HepG2 (cell line): ENCODE measurements at regions not wholly inside any gene's neighbourhood (a gene's known extent, or its start where the extent isn't known, plus 50 kb on each side); places are given as distances from the start of the nearest gene placed in this dataset.

Experiments
- ATAC-seq: fragments of 200-7000 bp; cut with Tn5 transposase; 3 replicates; pipeline ENCODE4 v1.9.1; 2020; ENCODE audit warnings: mild to moderate bottlenecking, moderate library complexity
- BruUV-seq: library from RNA; stranded (reverse); fragments of 400-500 nt; replicated peaks from 2 replicates; lab custom pipeline; 2021; lab: Mats Ljungman, UMichigan
- CTCF ChIA-PET: fragments of 300-600 bp; formaldehyde crosslinking; extraction: SDS; loops from one replicate; lab custom pipeline; 2021; ENCODE audit warnings: low total read pairs, inconsistent platforms, low intra/inter-chr PET ratio; lab: Yijun Ruan, JAX
- POLR2A ChIA-PET: fragments of 350-600 bp; sonication (Branson Sonifier 250); formaldehyde crosslinking; loops from one replicate; lab custom pipeline; 2020; ENCODE audit warnings: antibody characterized with exemption, inconsistent platforms; lab: Yijun Ruan, JAX
- DNase-seq: peaks from one replicate; pipeline ENCODE4 v3.0.0-alpha.2; 2015; ENCODE audit warnings: low spot score
- FAIRE-seq: peaks from 3 replicates; lab custom pipeline; 2011; peaks lifted over from hg19 to GRCh38; lab: Jason Lieb, UNC
- H2AFZ ChIP-seq: one replicate; pipeline ENCODE4 v1.6.1; 2011; ENCODE audit warnings: low read length, inconsistent platforms
- H3K27ac ChIP-seq: fragments of 300-600 bp; 3 replicates; pipeline ENCODE4 v1.8.0; 2011; ENCODE audit warnings: mixed run types, mild to moderate bottlenecking, mixed read lengths, low read length, inconsistent platforms; ENCODE audit not compliant: insufficient read depth; ENCODE audit errors: extremely low read length
- H3K27me3 ChIP-seq, 2 experiments: fragments of 200-600 bp in 1 of 2; 2 replicates in 1 of 2; 3 replicates in 1 of 2; pipeline versions ENCODE4 v1.6.0 to v1.8.0; 2011; ENCODE audit warnings: low read length in 2 of 2, mild to moderate bottlenecking in 2 of 2, moderate library complexity in 2 of 2, inconsistent platforms in 1 of 2; ENCODE audit not compliant: insufficient read depth in 2 of 2, control insufficient read depth in 1 of 2
- H3K36me3 ChIP-seq, 2 experiments: fragments of 200-600 bp in 1 of 2; replicated peaks in 1 of 2; 2 replicates in 1 of 2; 3 replicates in 1 of 2; pipeline versions ENCODE4 v1.5.1 to v1.8.0; 2011; ENCODE audit warnings: low read length in 2 of 2, inconsistent platforms in 1 of 2; ENCODE audit not compliant: insufficient read depth in 2 of 2, control insufficient read depth in 1 of 2
- H3K4me1 ChIP-seq: 2 replicates; pipeline ENCODE4 v1.5.1; 2012; ENCODE audit warnings: low read length, inconsistent platforms; ENCODE audit not compliant: insufficient read depth
- H3K4me2 ChIP-seq: 2 replicates; pipeline ENCODE4 v1.6.0; 2011; ENCODE audit warnings: low read depth, low read length, inconsistent platforms
- H3K4me3 ChIP-seq, 3 experiments: fragments of 200-600 bp in 1 of 3; sonication (generic), shearing (Covaris generic) in 1 of 3; replicated peaks in 1 of 3; 2 replicates each; pipeline ENCODE4 v1.5.1; 2011 to 2016; ENCODE audit warnings: low read length in 3 of 3, inconsistent platforms in 2 of 3, low read depth in 2 of 3, mild to moderate bottlenecking in 2 of 3, control low read depth in 1 of 3, mixed read lengths in 1 of 3; ENCODE audit not compliant: insufficient read depth in 1 of 3
- H3K79me2 ChIP-seq: one replicate; pipeline ENCODE4 v1.6.1; 2011; ENCODE audit warnings: low read length, inconsistent platforms; ENCODE audit not compliant: insufficient read depth
- H3K9ac ChIP-seq: 2 replicates; pipeline ENCODE4 v1.6.0; 2011; ENCODE audit warnings: mild to moderate bottlenecking, low read depth, low read length, inconsistent platforms; ENCODE audit not compliant: insufficient read depth
- H3K9me3 ChIP-seq: 2 replicates; pipeline ENCODE4 v1.5.1; 2012; ENCODE audit warnings: mild to moderate bottlenecking, low read length
- H4K20me1 ChIP-seq: 2 replicates; pipeline ENCODE4 v1.6.0; 2011; ENCODE audit warnings: inconsistent platforms, mild to moderate bottlenecking, low read length, moderate library complexity; ENCODE audit not compliant: insufficient read depth
- AGO2 ChIP-seq: fragments of 200-400 bp; formaldehyde crosslinking; optimal IDR thresholded peaks from 2 replicates; pipeline ENCODE3; 2017; ENCODE audit warnings: mild to moderate bottlenecking, low read depth, low read length, moderate library complexity
- BCL6 ChIP-seq: IDR thresholded peaks from 2 replicates; pipeline ENCODE4 v1.6.1; 2016; ENCODE audit warnings: missing genetic modification reagents, missing compliant biosample characterization
- DDIT3 ChIP-seq: sonication (generic); formaldehyde crosslinking; IDR thresholded peaks from 2 replicates; pipeline ENCODE4 v1.4.0; 2020; ENCODE audit warnings: mild to moderate bottlenecking, missing genetic modification reagents
- E2F1 ChIP-seq: sonication (generic); formaldehyde crosslinking; IDR thresholded peaks from 2 replicates; pipeline ENCODE4 v1.5.0; 2020; ENCODE audit warnings: missing genetic modification reagents
- FOXO1 ChIP-seq: sonication (generic); formaldehyde crosslinking; IDR thresholded peaks from 2 replicates; pipeline ENCODE4 v1.4.0; 2020; ENCODE audit warnings: missing genetic modification reagents
- GLI4 ChIP-seq: sonication (generic); formaldehyde crosslinking; IDR thresholded peaks from 2 replicates; pipeline ENCODE4 v1.5.1; 2020; ENCODE audit warnings: missing genetic modification reagents, mild to moderate bottlenecking, moderate library complexity, borderline replicate concordance
- MEIS1 ChIP-seq: sonication (generic); formaldehyde crosslinking; IDR thresholded peaks from 2 replicates; pipeline ENCODE4 v1.9.0; 2021; ENCODE audit warnings: mild to moderate bottlenecking, missing genetic modification reagents, moderate library complexity, borderline replicate concordance
- MYPOP ChIP-seq: sonication (generic); formaldehyde crosslinking; IDR thresholded peaks from 2 replicates; pipeline ENCODE4 v1.8.1; 2023; ENCODE audit warnings: mild to moderate bottlenecking, moderate library complexity, missing genetic modification reagents
- SIN3A ChIP-seq: IDR thresholded peaks from 2 replicates; pipeline ENCODE4 v1.6.1; 2011; ENCODE audit warnings: low read depth, mild to moderate bottlenecking, control low read depth, low read length, borderline replicate concordance
- SIX4 ChIP-seq: sonication (generic); formaldehyde crosslinking; IDR thresholded peaks from 2 replicates; pipeline ENCODE4 v1.4.0; 2020; ENCODE audit warnings: missing genetic modification reagents
- STAG1 ChIP-seq: sonication (generic); formaldehyde crosslinking; IDR thresholded peaks from 2 replicates; pipeline ENCODE4 v1.4.0; 2020; ENCODE audit warnings: missing genetic modification reagents
- TEAD3 ChIP-seq: optimal IDR thresholded peaks from 2 replicates; pipeline ENCODE3; 2016; ENCODE audit warnings: borderline replicate concordance
- WIZ ChIP-seq: sonication (generic); formaldehyde crosslinking; IDR thresholded peaks from 2 replicates; pipeline ENCODE4 v1.5.1; 2020; ENCODE audit warnings: mild to moderate bottlenecking, missing genetic modification reagents
- YEATS2 ChIP-seq: sonication (generic); formaldehyde crosslinking; IDR thresholded peaks from 2 replicates; pipeline ENCODE4 v1.4.0; 2020; ENCODE audit warnings: missing genetic modification reagents, borderline replicate concordance
- ZBTB1 ChIP-seq: sonication (generic); formaldehyde crosslinking; IDR thresholded peaks from 2 replicates; pipeline ENCODE4 v1.4.0; 2020; ENCODE audit warnings: missing genetic modification reagents, borderline replicate concordance
- ZNF121 ChIP-seq: sonication (generic); formaldehyde crosslinking; IDR thresholded peaks from 2 replicates; pipeline ENCODE4 v1.5.0; 2020; ENCODE audit warnings: mild to moderate bottlenecking, missing genetic modification reagents
- ZNF34 ChIP-seq: sonication (generic); formaldehyde crosslinking; IDR thresholded peaks from 2 replicates; pipeline ENCODE4 v1.4.0; 2020; ENCODE audit warnings: mild to moderate bottlenecking, missing genetic modification reagents, borderline replicate concordance
- ZNF652 ChIP-seq: IDR thresholded peaks from 2 replicates; pipeline ENCODE4 v1.6.1; 2016; ENCODE audit warnings: low read depth, borderline replicate concordance
- ZNF777 ChIP-seq: sonication (generic); formaldehyde crosslinking; IDR thresholded peaks from 2 replicates; pipeline ENCODE4 v1.4.0; 2020; ENCODE audit warnings: missing genetic modification reagents
- ZNF792 ChIP-seq: IDR thresholded peaks from 2 replicates; pipeline ENCODE4 v1.6.1; 2016
- ZUFSP ChIP-seq: sonication (generic); formaldehyde crosslinking; IDR thresholded peaks from 2 replicates; pipeline ENCODE4 v1.9.0; 2021; ENCODE audit warnings: missing genetic modification reagents, mild to moderate bottlenecking, borderline replicate concordance
- WGBS: methylation state at CpG from one replicate; pipeline ENCODE4 v1.1.6; 2017; ENCODE audit warnings: low lambda C conversion rate; 5-methylcytosine and 5-hydroxymethylcytosine counted together
- in situ Hi-C: cut with HindIII; loops from 2 replicates; pipeline ENCODE4 v1.10.0; 2017; ENCODE audit warnings: low pct_unique_long_range_greater_than_20kb; ENCODE audit not compliant: extremely low pct_ligation_motif_present
- intact Hi-C: fragments of 100-400 bp; cut with micrococcal nuclease; formaldehyde crosslinking; loops from one replicate; pipeline ENCODE4 v1.10.0; 2022; ENCODE audit not compliant: unreplicated experiment

- in situ Hi-C loops, result no loop called here
- no peak overlapping the region for H3K9ac ChIP-seq
These were observed 178.7 kb downstream of the MRPL39 start for GRCh38 chr21:25428537-25428936.

GRCh38 chr21:25427828-25428227 is 179.5 kb downstream of the MRPL39 start:
- Histone ChIP-seq H3K9ac (no peak overlapping the region), H3K27me3 (no peaks in the 10 kb centered on the region; a peak in 1 of 5 replicates), H3K27ac (no peak overlapping the region), H3K36me3 (no peaks in the 10 kb centered on the region), H3K4me1 (no peaks in the 10 kb centered on the region), H3K9me3 (peaks cover 68% of the 10 kb centered on the region), H2AFZ (no peak overlapping the region), H4K20me1 (no peaks in the 10 kb centered on the region), H3K4me2 (no peak overlapping the region), H3K4me3 (no peak overlapping the region), H3K79me2 (no peaks in the 10 kb centered on the region)
- intact Hi-C loops (no loop called here), in situ Hi-C loops (no loop called here)
- ATAC-seq (no peak), DNase-seq (no peak), FAIRE-seq (no peak)
- BruUV-seq, result no TSS peak
- POLR2A ChIA-PET, result no interaction called here
- CTCF ChIA-PET, result no interaction called here
- WGBS, result 8% methylated on average over 5 of the region's 5 CpGs
- TF ChIP-seq ZNF34 (CRISPR knock-in tag), result no peak
- no peak for TF ChIP-seq MEIS1
- no peak for TF ChIP-seq E2F1 (CRISPR knock-in tag)
- TF ChIP-seq SIX4 (CRISPR knock-in tag), result no peak
- TF ChIP-seq ZNF792 (CRISPR knock-in tag), result no peak
- TF ChIP-seq ZNF121 (CRISPR knock-in tag), result no peak
- no peak for TF ChIP-seq ZNF777 (CRISPR knock-in tag)
- no peak for TF ChIP-seq BCL6
- TF ChIP-seq GLI4 (CRISPR knock-in tag), result no peak
- TF ChIP-seq ZUFSP, result no peak

More at GRCh38 chr21:25428537-25428936, 178.7 kb downstream of the MRPL39 start:
- POLR2A ChIA-PET, result no interaction called here
- H3K4me2 ChIP-seq, result no peak overlapping the region
- FAIRE-seq (no peak), DNase-seq (no peak), ATAC-seq (no peak)
- no peak overlapping the region for H2AFZ ChIP-seq
- H3K9me3 ChIP-seq, result peaks cover 76% of the 10 kb centered on the region
- no peak overlapping the region for H3K27ac ChIP-seq
- CTCF ChIA-PET, result no interaction called here
- no peak for TF ChIP-seq MYPOP (CRISPR knock-in tag)
- TF ChIP-seq SIN3A, result no peak
- no peak for TF ChIP-seq YEATS2
- no peak for TF ChIP-seq FOXO1
- no peak for TF ChIP-seq AGO2
- TF ChIP-seq TEAD3, result no peak
- TF ChIP-seq DDIT3, result no peak
- TF ChIP-seq ZBTB1 (CRISPR knock-in tag), result no peak
- no peak for TF ChIP-seq STAG1 (CRISPR knock-in tag)
- no peak for TF ChIP-seq WIZ
- TF ChIP-seq ZNF652, result no peak
- H3K36me3 ChIP-seq, result no peaks in the 10 kb centered on the region
- no peaks in the 10 kb centered on the region for H3K79me2 ChIP-seq
- H3K27me3 ChIP-seq, result no peaks in the 10 kb centered on the region
- no peaks in the 10 kb centered on the region for H4K20me1 ChIP-seq
- intact Hi-C loops, result no loop called here
- no TSS peak for BruUV-seq
- no peaks in the 10 kb centered on the region for H3K4me1 ChIP-seq
- H3K4me3 ChIP-seq, result no peak overlapping the region
